ENCODE measurements at regions not wholly inside any gene's neighbourhood (a gene's known extent, or its start where the extent isn't known, plus 50 kb on each side); places are given as distances from the start of the nearest gene placed in this dataset.

- no peak for DNase-seq (ENCODE audit: low read depth)
- no peak overlapping the region for H3K4me3 ChIP-seq (ENCODE audit: control insufficient read depth, low read depth, low read length)
- no peak for TF ChIP-seq CTCF (conservative IDR thresholded peaks at IDR 0.05; ENCODE audit: control insufficient read depth, insufficient read depth, low read depth, low read length)
These were observed 648.1 kb downstream of the NTRK3 start for GRCh38 chr15:87608238-87609028.

GRCh38 chr15:87606971-87607370 is 649.6 kb downstream of the NTRK3 start:
- no peak overlapping the region for H3K4me3 ChIP-seq (ENCODE audit: control insufficient read depth, low read depth, low read length)
- DNase-seq (ENCODE audit: low read depth) = no peak
- no peak for TF ChIP-seq CTCF (conservative IDR thresholded peaks at IDR 0.05; ENCODE audit: control insufficient read depth, insufficient read depth, low read depth, low read length)

- TF ChIP-seq CTCF (conservative IDR thresholded peaks at IDR 0.05; ENCODE audit: control insufficient read depth, insufficient read depth, low read depth, low read length) = peak; percentile 37
- DNase-seq (ENCODE audit: low read depth) = no peak
- H3K4me3 ChIP-seq (ENCODE audit: control insufficient read depth, low read depth, low read length) = no peak overlapping the region
These were observed 651.6 kb downstream of the NTRK3 start for GRCh38 chr15:87604857-87605446.

- no peak overlapping the region for H3K4me3 ChIP-seq (ENCODE audit: control insufficient read depth, low read depth, low read length)
- DNase-seq (ENCODE audit: low read depth) = no peak
- TF ChIP-seq CTCF (conservative IDR thresholded peaks at IDR 0.05; ENCODE audit: control insufficient read depth, insufficient read depth, low read depth, low read length) = no peak
These were observed 654.2 kb downstream of the NTRK3 start for GRCh38 chr15:87602371-87602770.

GRCh38 chr15:87599616-87600015 is 656.9 kb downstream of the NTRK3 start:
- TF ChIP-seq CTCF (conservative IDR thresholded peaks at IDR 0.05; ENCODE audit: control insufficient read depth, insufficient read depth, low read depth, low read length) = no peak
- no peak overlapping the region for H3K4me3 ChIP-seq (ENCODE audit: control insufficient read depth, low read depth, low read length)
- DNase-seq (ENCODE audit: low read depth) = no peak

GRCh38 chr15:87597346-87598052 is 659.0 kb downstream of the NTRK3 start:
- no peak for DNase-seq (ENCODE audit: low read depth)
- no peak overlapping the region for H3K4me3 ChIP-seq (ENCODE audit: control insufficient read depth, low read depth, low read length)
- TF ChIP-seq CTCF (conservative IDR thresholded peaks at IDR 0.05; ENCODE audit: control insufficient read depth, insufficient read depth, low read depth, low read length) = no peak
